Esophagus squamous epithelium (tissue), 4 donors: ENCODE measurements at regions not wholly inside any gene's neighbourhood (a gene's known extent, or its start where the extent isn't known, plus 50 kb on each side); places are given as distances from the start of the nearest gene placed in this dataset.

Experiments
- CTCF ChIP-seq, 6 experiments: fragments of 450-650 bp in 4 of 6; fragments of 200-600 bp in 2 of 6; sonication (generic) in 2 of 6; IDR thresholded peaks; one replicate each; pipeline ENCODE4 v1.5.1; 2016 to 2019; ENCODE audit warnings: antibody characterized with exemption in 6 of 6, mild to moderate bottlenecking in 4 of 6, moderate library complexity in 4 of 6
- POLR2A ChIP-seq, 4 donors: fragments of 450-650 bp; IDR thresholded peaks; one replicate each; pipeline ENCODE4 v1.6.1; 2017; ENCODE audit warnings: antibody characterized with exemption in 4 of 4, mild to moderate bottlenecking in 4 of 4, moderate library complexity in 3 of 4

- TF ChIP-seq CTCF (IDR thresholded peaks at IDR 0.05): no peak
- no peak for TF ChIP-seq POLR2A (IDR thresholded peaks at IDR 0.05)
Observed at GRCh38 chr12:67788118-67788517, 139.6 kb downstream of the DYRK2 start.
